NCI-H748 treated with DMSO at 0.1 percent for 48 hours (cell line): ENCODE measurements at regions not wholly inside any gene's neighbourhood (a gene's known extent, or its start where the extent isn't known, plus 50 kb on each side); places are given as distances from the start of the nearest gene placed in this dataset.

ENCODE experiments used
- DNase-seq: peaks from one replicate; lab custom pipeline; 2025; lab: John Stamatoyannopoulos, UW

GRCh38 chr6:1118287-1118647 is 193.6 kb upstream of the FOXQ1 start:
- DNase-seq = no peak

- no peak for DNase-seq
Observed at GRCh38 chr6:1117530-1118286, 194.2 kb upstream of the FOXQ1 start.

GRCh38 chr6:1116149-1116548 is 195.7 kb upstream of the FOXQ1 start:
- DNase-seq = no peak

DNA sequence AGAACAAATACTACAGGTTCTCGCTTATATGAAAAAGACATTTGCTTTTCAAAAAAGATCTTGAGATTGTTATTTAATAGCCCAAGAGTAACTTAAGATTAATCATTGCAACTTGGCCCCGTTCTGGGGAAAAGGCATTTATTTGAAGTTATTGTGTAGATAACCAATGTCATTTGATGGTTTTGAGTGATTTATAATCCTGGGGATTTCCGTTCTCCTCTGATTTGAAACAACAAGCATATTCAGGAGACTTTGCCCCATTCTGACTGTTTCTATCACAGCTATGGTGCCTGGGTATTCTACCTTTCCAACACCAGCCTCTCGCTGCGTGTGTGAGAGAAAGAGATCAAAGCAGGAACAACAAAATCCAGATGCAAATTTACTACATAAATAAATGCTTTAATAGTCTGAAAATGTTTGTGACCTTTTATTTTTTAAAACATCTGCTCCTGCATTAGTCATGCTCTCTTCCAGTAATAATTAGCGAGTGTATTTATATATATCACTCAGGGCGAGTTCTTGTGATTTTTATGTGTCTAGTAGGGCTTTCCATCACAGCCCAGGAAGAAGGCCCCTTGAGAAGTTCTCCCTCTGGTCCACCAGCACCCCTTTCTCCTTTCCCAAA is 197.9 kb upstream of the FOXQ1 start:
- DNase-seq = no peak

DNA sequence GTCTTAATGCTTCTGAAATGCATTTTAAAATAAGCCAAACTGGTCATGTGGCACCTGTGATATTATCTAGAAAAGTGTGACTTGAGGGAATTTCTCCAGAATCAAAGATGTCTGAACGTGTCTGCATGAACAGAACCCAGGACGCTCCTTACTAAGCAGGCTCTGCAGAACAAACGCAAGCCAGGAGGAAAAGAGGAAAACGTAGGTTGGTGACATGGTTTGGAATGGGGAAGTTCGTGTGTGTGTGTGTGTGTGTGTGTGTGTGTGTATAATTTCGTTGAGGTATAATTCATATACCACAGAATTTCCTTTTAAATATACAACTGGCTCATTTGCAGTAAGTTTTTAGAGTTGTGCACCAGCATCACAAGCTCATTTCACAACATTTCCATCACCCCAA is 200.5 kb upstream of the FOXQ1 start:
- no peak for DNase-seq

DNA sequence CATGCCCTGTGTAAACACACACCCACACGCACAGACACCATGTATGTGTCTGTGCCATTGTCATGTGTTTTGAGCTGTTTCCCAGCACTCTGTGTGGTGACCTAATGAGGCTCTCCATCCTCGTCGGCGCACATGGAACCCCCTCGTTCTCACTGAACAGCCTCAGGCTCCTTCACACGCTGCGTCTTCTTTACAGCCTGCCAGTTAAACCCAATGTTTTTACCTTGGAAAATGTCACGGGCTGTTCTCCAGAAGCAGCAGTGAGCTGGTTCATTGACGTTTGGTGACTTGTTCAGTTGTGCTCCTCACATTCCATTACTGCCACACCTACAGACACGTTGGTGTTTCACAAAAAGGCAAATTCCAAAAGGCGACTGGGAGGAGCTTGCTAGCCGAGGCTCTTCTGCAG is 201.0 kb upstream of the FOXQ1 start:
- no peak for DNase-seq

DNA sequence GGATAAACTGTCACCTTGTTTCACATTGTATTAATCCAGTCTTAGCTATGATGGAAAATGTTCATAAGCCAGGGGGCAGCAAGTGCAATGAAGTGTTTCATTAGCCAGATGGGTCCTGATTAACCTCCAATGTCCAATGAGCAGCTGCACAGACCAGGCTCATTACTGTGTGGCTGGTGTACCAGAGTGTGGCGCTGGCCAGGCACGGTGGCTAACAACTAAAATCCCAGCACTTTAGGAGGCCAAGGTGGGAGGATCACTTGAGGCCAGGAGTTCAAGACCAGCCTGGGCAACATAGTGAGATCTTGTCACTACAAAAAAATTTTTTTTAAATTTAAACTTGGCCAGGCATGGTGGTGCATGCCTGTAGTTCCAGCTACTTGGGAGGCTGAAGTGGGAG is 201.7 kb upstream of the FOXQ1 start:
- no peak for DNase-seq

DNA sequence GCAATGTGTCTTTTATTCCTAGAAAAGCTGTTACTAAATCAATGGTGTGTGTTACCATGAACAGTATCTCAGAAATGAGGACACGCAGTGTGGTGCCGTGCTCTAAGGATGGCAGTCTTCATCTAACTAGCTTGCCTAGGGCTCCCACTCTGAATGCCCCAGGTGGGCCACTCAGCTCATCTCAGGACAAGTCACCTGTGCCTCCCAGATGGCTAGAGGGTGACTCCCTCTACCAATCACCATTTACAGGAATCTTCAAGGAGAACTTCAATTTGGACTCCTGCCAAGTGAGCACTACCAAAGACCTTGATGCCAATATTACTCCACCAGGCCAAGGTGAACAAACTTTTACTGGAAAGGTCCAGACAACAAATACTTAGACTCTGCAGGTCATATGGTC is 202.8 kb upstream of the FOXQ1 start:
- DNase-seq = no peak

- no peak for DNase-seq
Observed at GRCh38 chr6:1108198-1108597, 203.7 kb upstream of the FOXQ1 start.

- DNase-seq = no peak
Observed at GRCh38 chr6:1107578-1107977, 204.3 kb upstream of the FOXQ1 start.

GRCh38 chr6:1105833-1106400 is 206.0 kb upstream of the FOXQ1 start:
- no peak for DNase-seq

GRCh38 chr6:1104988-1105670 is 206.8 kb upstream of the FOXQ1 start:
- DNase-seq = no peak

GRCh38 chr6:1103945-1104623 is 207.8 kb upstream of the FOXQ1 start:
- DNase-seq = peak; percentile 21

- no peak for DNase-seq
Observed at GRCh38 chr6:1103021-1103420, 208.9 kb upstream of the FOXQ1 start.

- DNase-seq = no peak
Observed at GRCh38 chr6:1100269-1100668, 211.6 kb upstream of the FOXQ1 start.

DNA sequence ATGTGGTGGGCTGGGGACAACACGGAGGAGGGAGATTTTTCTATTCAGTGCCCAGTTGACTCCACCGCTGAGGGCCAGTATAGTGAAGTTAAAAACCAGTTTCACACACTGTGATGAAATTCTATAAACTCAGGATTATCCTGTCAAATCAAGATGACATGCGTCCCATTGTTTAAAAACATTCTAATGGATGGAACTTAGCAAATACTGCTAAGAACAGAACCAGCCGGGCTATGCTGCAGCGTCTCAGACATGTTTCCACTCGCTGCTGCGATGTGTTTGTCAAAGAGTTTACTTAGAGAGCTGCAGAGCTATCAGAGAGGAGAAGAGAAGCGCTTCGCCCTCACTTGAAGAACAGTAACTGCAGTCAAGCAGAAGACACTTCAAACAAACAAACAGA is 212.6 kb upstream of the FOXQ1 start:
- no peak for DNase-seq

DNA sequence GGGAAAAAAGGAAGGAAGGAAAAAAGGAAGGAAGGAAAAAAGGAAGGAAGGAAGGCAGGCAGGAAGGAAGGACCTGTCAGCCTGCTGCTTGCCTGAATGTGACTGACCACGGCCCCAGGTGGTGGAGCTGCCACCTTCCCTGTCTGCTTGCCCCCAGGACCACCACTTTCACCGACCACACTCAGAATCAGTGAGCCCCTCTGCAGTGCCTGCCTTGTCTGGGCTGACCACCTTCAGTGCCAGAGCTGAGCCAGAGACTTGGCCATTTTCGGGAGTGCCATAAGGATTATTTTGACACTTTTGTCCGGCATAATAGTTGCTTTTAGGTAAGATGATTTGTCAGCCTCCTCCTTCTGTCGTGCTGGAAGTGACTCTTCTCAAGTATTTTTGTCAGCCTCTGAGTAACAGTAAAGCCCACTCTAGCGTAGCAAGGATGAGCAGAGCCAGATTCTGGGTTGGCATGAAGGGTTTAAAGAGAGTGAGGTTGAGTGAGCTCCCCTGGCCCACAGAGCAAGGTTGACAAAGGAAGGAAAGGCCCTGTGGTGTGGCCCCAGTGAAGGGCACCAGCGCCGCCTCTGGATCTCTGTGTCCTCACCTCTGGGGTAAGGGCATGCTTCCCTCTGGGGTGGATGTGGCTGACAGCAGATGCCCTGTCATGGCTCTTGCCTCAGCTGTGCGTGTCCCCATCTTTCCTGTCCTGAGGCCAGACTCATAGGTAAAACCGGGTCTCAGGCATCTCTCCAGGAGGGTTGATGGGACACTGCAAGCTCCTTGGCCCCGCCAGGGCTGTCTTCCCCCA is 214.7 kb upstream of the FOXQ1 start:
- no peak for DNase-seq

DNA sequence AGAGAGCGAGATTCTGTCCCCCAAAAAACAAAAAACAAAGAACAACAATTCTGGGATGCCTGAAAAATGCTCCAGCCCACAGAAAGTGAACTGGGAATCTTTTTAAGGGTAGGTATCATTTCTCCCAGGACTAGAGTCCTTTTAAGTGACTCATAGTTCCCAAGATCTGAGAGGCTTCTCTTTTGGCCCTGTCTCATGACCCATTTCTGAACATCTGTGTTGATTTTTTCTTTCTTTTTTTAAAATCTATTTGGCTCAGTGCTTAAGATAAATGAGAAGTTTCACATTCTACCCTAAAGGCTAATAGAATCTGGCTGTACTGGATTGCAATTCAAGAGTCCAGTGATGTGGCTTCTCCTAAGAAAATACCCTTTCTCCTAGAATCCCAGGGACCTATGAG is 217.6 kb upstream of the FOXQ1 start:
- DNase-seq = no peak

DNA sequence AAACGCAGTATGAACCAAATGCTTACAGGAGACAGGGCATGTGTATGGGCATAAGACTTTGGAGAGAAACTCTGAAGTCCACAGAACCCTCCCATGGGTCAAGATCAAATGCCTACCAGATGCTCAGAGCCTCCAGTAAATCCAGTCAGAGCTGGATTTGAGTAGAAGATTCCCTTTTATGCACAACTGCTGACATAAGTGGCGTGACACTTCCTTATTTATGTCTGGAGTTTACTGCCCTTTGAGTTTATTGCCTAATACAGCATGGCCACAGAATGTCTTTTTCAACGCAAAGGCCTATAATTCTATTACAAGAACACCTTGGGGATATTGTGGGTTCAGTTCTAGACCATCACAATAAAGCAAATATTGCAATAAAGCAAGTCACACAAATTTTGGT is 220.0 kb upstream of the FOXQ1 start:
- DNase-seq = no peak

DNA sequence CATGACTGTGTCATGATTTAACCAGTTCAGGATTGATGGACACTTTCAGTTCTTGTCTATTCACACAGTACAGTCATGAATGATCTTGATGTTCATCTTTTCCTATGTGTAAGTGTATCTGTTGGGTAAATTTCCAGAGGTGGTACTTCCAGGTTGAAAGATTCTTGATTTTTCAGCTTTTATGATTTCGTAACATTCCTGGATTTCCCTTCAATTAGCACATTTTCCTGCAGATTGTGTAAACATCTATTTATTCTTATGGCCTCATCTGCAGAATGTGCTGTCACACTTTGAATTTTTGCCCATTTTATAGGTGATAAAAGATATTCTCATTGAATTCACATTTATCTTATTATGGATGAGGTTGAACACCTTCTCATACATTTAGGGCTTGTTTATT is 222.0 kb upstream of the FOXQ1 start:
- no peak for DNase-seq

DNA sequence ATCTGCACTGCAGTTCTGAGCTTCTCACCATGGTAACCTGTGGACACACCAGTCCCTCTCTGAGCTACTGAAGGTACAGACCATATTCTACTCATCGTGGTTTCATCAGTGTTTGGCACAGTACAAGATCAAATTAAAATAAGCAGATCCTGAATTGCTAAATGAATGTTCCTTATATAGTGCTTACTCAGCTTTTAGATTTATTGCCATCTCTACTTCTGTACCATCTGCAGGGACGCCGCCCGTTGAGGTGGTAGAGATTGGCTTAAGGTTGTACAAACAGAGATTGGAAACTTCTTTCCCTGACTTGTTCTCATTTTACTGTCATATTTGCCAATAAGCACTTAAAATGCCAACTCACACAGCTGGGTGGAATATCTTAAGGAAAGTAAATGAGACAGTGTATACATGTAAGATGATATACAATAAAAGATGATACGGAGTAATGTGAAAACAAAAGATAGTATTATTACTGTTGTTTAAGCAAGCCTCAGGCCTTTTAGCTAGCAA is 223.4 kb upstream of the FOXQ1 start:
- no peak for DNase-seq
